ENCODE measurements at regions not wholly inside any gene's neighbourhood (a gene's known extent, or its start where the extent isn't known, plus 50 kb on each side); places are given as distances from the start of the nearest gene placed in this dataset.

DNA sequence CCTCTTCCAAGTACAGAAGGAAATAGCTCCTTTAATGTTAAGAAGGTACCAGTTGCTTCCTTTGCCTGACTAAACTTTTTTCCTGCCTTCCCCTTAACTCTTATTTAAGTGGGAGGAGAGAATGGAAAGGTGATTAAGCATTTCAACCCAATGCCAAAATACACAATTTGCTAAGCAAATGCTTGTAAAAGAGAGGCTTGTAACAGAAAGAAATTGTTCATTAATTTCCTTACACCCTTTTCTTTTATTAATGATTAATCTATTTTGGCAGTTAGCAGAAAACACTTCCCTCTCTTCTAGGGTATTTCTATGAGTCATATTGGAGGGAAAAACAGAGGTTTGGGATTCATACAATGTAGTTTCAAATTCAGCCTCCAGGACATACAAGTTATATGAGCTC, 427.6 kb upstream of the FAT3 start:
- TF ChIP-seq, protein P1, sequence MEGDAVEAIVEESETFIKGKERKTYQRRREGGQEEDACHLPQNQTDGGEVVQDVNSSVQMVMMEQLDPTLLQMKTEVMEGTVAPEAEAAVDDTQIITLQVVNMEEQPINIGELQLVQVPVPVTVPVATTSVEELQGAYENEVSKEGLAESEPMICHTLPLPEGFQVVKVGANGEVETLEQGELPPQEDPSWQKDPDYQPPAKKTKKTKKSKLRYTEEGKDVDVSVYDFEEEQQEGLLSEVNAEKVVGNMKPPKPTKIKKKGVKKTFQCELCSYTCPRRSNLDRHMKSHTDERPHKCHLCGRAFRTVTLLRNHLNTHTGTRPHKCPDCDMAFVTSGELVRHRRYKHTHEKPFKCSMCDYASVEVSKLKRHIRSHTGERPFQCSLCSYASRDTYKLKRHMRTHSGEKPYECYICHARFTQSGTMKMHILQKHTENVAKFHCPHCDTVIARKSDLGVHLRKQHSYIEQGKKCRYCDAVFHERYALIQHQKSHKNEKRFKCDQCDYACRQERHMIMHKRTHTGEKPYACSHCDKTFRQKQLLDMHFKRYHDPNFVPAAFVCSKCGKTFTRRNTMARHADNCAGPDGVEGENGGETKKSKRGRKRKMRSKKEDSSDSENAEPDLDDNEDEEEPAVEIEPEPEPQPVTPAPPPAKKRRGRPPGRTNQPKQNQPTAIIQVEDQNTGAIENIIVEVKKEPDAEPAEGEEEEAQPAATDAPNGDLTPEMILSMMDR (IDR thresholded peaks at IDR 0.05; ENCODE audit: insufficient read depth, low read length, poor library complexity, severe bottlenecking), result peak; percentile 10

DNA sequence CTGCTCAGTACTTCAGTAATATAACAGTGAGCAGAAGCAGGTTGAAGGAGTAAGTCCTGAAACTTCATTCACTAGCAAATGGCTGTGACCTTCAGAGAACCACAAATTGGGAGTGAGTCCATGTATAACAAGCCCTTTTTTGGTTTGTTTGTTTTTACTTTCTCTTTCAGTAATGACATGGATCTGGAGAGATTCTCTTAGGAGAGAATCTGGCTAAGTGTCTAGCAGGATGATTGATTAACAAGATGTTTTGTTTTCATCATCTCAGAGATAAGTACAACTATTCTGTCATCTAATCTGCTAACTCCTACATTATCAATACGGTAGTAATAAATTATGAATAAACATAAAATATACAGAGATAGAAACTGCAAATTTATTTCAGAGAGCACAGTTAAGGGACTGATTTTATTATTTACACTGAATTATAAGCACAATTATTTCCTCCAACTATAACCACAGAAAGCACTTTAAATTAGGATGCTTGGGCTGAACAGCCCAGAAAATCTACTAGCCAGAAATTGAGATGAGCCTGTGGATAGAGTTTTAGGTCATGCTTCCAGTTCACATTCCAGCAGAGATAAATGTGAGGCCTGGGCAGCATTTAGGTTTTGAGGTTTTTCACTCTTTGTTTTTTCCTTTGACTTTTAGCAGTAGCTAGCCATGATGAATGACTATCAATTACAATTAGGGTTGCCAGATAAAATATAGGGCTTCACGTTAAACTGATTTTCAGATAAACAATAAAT, 429.3 kb upstream of the FAT3 start:
- no peaks in the 10 kb centered on the region for H3K27me3 ChIP-seq (ENCODE audit: control insufficient read depth, insufficient read depth, low read length)
- peak; percentile 16 for DNase-seq (ENCODE audit: low read depth)
- no peaks in the 10 kb centered on the region for H3K36me3 ChIP-seq (ENCODE audit: control insufficient read depth, insufficient read depth, low read length)
- H3K4me3 ChIP-seq (ENCODE audit: low read depth, low read length), result no peak overlapping the region
- TF ChIP-seq, protein P1 (IDR thresholded peaks at IDR 0.05; ENCODE audit: insufficient read depth, low read length, poor library complexity, severe bottlenecking), result no peak

More for the DNA sequence above, 427.6 kb upstream of the FAT3 start:
- no peak overlapping the region for H3K4me3 ChIP-seq (ENCODE audit: low read depth, low read length)
- DNase-seq (ENCODE audit: low read depth), result peak; percentile 69
- no peaks in the 10 kb centered on the region for H3K36me3 ChIP-seq (ENCODE audit: control insufficient read depth, insufficient read depth, low read length)
- no peaks in the 10 kb centered on the region for H3K27me3 ChIP-seq (ENCODE audit: control insufficient read depth, insufficient read depth, low read length)

DNA sequence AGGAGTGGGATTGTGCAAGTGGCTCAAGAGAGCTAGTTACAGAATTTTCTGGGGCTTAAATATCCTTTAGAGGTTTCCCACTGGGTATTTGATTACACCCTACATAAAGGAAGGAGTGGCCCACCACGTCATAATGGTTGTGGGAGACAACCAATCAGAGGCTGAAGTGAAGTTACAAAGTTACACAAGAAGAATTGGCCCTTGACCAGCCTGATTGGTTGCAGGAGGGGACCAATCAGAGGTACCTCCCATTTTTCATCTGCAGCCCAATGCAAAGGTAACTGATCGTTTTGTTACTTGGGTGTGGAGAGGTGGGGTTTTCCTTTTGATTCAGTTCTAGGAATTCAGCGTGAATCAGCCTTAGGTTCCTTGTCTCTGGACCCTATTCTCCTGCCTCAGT, 430.5 kb upstream of the FAT3 start:
- DNase-seq (ENCODE audit: low read depth), result no peak
- no peaks in the 10 kb centered on the region for H3K27me3 ChIP-seq (ENCODE audit: control insufficient read depth, insufficient read depth, low read length)
- TF ChIP-seq, protein P1 (IDR thresholded peaks at IDR 0.05; ENCODE audit: insufficient read depth, low read length, poor library complexity, severe bottlenecking), result no peak
- H3K4me3 ChIP-seq (ENCODE audit: low read depth, low read length), result no peak overlapping the region
- no peaks in the 10 kb centered on the region for H3K36me3 ChIP-seq (ENCODE audit: control insufficient read depth, insufficient read depth, low read length)

DNA sequence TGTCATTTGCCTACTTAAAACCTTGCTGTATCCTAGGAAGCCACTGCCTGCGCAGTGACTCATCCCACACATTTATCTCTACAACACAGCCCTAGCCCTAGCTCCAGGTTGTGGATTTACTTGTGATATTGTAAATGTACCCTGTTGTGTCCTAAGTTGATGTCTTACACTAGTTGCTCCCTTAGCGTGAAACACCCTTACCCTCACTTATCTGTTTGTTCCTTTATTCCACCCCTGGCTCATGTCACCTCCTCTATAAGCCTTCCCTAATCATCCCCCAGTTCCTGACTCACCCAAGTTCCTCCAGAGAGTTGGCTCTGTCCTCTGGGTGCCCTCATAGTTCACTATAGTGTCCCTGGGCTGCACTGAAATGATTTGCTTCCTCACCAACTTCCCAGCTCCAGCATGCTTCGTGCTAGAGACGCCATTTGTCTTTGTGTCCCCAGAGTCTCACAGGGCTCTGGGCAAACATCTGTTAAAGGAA, 431.8 kb upstream of the FAT3 start:
- TF ChIP-seq, protein P1 (IDR thresholded peaks at IDR 0.05; ENCODE audit: insufficient read depth, low read length, poor library complexity, severe bottlenecking), result no peak
- no peak for DNase-seq (ENCODE audit: low read depth)
- no peaks in the 10 kb centered on the region for H3K36me3 ChIP-seq (ENCODE audit: control insufficient read depth, insufficient read depth, low read length)
- no peak overlapping the region for H3K4me3 ChIP-seq (ENCODE audit: low read depth, low read length)
- no peaks in the 10 kb centered on the region for H3K27me3 ChIP-seq (ENCODE audit: control insufficient read depth, insufficient read depth, low read length)

DNA sequence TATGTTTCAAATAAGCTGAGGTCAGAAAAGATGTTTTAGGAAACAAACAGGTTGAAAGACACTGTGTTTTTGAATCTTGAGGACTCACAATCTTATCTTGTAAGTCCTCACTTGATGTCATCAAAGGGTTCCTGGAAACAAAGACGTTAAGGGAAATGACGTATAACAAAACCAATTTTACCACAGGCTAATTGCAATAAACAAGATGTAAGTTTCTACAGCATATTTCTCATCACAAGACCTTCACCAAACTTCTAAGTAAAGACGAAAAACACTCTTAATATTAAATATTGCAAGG, 433.5 kb upstream of the FAT3 start:
- Histone ChIP-seq H3K27me3 (ENCODE audit: control insufficient read depth, insufficient read depth, low read length) (no peaks in the 10 kb centered on the region), H3K36me3 (ENCODE audit: control insufficient read depth, insufficient read depth, low read length) (no peaks in the 10 kb centered on the region)

More for the DNA sequence above, 433.5 kb upstream of the FAT3 start:
- DNase-seq (ENCODE audit: low read depth), result no peak
- TF ChIP-seq, protein P1 (IDR thresholded peaks at IDR 0.05; ENCODE audit: insufficient read depth, low read length, poor library complexity, severe bottlenecking), result no peak
- H3K4me3 ChIP-seq (ENCODE audit: low read depth, low read length), result no peak overlapping the region

All from kidney epithelial cell (primary cell).